CD4-positive, alpha-beta T cell treated with Interleukin-17A for 1 hour (primary cell): ENCODE measurements at regions not wholly inside any gene's neighbourhood (a gene's known extent, or its start where the extent isn't known, plus 50 kb on each side); places are given as distances from the start of the nearest gene placed in this dataset.
"Not testable (repeated sequence)": the region's sequence is repeated elsewhere in the genome, so short reads cannot be mapped to it uniquely, and the experiment has no call there.

Experiments
- DNase-seq: peaks from one replicate; pipeline ENCODE4 v3.0.0-alpha.2; 2020

DNA sequence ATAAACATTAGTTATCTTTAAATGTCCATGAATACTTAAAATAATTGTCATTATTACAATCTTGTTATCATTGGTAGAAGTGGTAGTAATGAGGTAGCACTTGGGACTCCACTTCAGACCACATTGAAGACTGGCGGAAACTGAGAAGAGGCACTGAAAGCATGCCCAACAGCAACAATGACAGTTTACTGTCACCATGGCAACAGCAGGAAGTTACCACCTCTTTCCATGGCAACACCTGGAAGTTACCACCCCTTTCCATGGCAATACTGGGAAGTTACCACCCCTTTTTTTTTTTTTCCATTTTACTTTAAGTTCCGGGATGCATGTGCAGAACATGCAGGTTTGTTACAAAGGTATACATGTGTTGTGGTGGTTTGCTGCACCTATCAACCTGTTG, 494.9 kb upstream of the RBFOX1 start:
- no peak for DNase-seq

- DNase-seq = no peak
These were observed 495.9 kb upstream of the RBFOX1 start for GRCh38 chr16:6836766-6837165.

GRCh38 chr16:6835941-6836340, 496.7 kb upstream of the RBFOX1 start:
- DNase-seq = no peak

- no peak for DNase-seq
These were observed 497.1 kb upstream of the RBFOX1 start for GRCh38 chr16:6835516-6835915.

- no peak for DNase-seq
These were observed 504.0 kb upstream of the RBFOX1 start for GRCh38 chr16:6828690-6829089.

GRCh38 chr16:6827931-6828330, 504.7 kb upstream of the RBFOX1 start:
- DNase-seq = no peak

DNA sequence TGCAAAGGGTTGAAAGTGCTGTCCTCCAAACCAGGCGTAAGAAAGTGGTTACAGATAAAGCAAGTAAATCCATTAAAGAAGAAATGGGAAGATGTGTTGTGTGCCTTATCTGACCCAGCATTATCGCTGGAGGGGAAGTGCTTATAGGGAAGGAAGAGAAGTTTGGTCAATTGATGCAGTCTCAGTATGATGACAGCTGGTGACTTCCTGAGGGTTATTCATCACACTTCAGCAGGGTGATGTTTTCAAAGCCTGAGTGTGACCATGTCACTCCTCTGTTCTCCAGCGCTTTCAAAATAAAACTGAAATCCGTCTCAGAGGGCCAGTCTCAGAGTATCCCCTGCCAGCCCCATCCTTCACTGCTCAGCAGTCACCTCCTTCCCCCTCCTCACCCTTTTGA, 505.4 kb upstream of the RBFOX1 start:
- DNase-seq = no peak

GRCh38 chr16:6822041-6822440, 510.6 kb upstream of the RBFOX1 start:
- no peak for DNase-seq

GRCh38 chr16:6804461-6804860, 528.2 kb upstream of the RBFOX1 start:
- no peak for DNase-seq

DNA sequence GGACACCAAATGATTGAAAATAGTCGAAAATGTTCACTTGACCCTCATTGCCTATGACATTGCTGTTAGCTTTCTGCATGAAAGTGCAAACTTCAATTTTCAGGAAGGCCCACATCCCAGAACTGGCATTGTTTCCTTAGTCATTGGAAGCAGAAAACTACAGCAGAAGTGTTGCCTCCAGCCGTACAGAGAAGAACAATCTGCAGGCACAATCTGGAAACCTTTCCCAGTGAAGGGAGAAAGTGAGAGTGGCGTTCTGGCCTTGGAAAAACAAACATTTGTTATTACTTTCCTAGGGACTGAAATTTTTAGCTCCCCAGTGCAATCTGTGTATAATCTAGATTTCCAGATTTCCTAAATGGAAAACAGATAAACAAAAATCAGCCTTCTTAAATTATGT, 529.5 kb upstream of the RBFOX1 start:
- no peak for DNase-seq

- no peak for DNase-seq
These were observed 535.4 kb upstream of the RBFOX1 start for GRCh38 chr16:6797223-6797622.

DNA sequence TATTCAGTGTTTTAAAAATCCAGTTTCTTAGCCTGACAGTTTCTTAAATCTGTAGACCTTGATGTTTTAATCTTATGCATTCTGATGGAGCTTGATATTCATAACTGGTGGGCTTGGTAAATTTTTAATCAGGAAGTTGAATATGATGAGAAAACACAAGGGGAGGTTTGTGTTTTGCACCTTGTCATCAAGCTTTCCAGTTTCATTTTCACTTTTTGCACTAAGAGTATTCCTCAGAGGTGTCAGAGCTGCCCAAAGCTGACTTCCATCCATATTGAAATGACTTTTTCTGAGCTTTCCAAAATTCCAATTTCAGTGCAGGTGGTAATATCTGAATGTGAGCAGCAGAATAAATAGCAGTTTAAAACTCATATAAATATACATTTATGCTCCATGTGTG, 555.0 kb upstream of the RBFOX1 start:
- no peak for DNase-seq

GRCh38 chr16:6775712-6776111, 556.9 kb upstream of the RBFOX1 start:
- no peak for DNase-seq

DNA sequence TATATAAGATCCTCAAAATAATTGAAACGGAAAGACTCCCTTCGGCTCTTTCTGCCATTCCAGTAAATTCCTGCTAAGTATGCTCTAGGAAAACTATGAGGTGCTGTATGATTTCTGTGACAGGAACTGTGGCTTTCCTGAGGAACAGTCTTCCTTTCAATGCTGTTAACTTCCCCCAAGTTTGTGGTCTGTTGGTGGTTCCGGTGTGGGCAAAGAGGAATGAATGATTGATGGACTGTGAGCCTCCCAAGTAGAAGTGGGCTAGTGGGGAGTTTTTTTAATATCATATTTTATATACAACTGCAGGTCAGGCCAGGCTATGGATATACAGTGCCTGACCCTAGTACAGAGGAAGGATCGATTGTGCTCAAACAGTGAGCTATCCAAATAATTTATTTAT, 560.7 kb upstream of the RBFOX1 start:
- DNase-seq = no peak

- no peak for DNase-seq
These were observed 579.1 kb upstream of the RBFOX1 start for GRCh38 chr16:6753553-6753952.

GRCh38 chr16:6751191-6751590, 581.5 kb upstream of the RBFOX1 start:
- no peak for DNase-seq

GRCh38 chr16:6749698-6750097, 582.9 kb upstream of the RBFOX1 start:
- DNase-seq = no peak

DNA sequence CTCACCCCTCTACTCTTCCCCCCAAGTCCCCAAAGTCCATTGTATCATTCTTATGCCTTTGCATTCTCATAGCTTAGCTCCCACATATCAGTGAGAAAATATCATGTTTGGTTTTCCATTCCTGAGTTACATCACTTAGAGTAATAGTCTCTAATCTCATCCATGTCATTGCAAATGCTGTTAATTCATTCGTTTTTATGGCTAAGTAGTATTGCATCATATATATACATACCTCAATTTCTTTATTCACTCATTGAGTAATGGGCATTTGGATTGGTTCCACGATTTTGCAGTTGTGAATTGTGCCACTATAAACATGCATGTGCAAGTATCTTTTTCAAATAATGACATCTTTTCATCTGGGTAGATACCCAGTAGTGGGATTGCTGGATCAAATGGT, 596.3 kb upstream of the RBFOX1 start:
- DNase-seq = not testable (repeated sequence)

DNA sequence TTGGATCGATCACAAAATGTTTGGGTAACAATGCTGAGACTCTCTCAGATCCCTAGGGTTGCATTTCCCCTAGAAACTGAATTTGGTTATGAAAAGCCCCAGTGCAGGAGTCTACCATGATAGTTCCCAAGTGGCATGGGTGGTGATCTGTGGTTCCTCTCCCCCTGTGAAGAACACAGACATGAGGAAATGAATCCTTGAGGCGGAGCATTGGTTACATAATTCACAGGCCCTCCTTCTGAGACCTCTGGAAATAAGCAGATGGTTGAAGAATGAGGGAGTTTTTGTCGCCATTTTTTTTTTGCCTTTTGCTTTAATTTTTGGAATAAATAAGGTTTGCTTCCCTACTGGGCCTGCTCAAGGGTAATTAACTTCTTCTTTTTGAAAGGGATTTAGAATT, 597.0 kb upstream of the RBFOX1 start:
- no peak for DNase-seq

DNA sequence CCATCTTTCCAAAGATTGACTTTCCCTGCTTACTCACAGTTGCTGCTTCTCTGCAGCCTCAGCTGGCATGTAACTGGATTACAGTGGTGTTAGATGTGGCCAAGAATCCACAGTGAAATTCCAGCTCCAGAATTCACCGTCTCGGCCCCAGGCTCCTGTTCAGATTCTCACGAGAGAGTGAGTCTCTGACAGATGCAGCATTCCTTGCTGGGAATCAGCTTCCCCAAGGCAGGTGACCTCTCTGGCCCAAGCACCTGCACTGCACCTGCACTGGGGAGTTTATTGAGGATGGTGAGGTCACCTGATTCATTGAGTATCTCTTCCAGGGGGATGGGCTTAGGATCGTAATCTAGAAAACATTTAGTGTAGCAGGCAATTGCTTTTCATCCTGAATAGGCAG, 600.5 kb upstream of the RBFOX1 start:
- DNase-seq = no peak

GRCh38 chr16:6728381-6728780, 604.3 kb upstream of the RBFOX1 start:
- no peak for DNase-seq

- DNase-seq = no peak
These were observed 606.0 kb upstream of the RBFOX1 start for GRCh38 chr16:6726621-6727020.

DNA sequence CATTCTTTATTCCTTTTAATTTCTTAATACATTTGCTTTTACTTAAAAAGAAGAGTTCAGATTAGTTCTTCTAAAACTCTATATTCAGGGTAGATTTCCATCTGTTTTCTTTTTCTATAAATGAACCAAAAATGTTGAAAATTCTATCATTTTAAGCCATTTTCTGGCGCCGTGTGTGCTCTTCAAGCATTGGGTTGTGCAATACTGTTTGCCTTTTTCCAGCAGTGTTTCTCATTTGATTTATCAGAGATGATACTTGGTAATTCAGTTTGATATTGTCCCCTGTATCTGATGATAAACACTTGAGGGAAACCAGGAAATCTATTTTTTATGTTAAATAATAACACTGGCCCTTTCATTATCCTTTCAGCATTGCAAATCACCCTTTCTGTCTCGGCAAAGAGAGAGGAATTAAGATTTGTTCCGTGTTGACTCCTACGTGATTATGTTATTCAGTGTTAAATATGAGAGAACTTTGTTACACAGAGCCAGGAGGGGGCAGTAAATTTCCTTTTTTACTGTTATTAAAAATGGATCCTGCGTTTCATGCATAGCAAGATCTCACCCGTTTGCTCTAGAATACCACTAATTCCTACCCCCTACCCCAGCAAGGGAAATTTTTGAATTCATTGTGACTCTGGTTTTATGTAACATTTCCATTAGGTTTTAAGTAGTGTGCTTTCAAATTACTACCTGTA, 606.9 kb upstream of the RBFOX1 start:
- no peak for DNase-seq

GRCh38 chr16:6725206-6725605, 607.4 kb upstream of the RBFOX1 start:
- not testable (repeated sequence) for DNase-seq

GRCh38 chr16:6722786-6723185, 609.9 kb upstream of the RBFOX1 start:
- DNase-seq = no peak

GRCh38 chr16:6714510-6714909, 618.1 kb upstream of the RBFOX1 start:
- no peak for DNase-seq
